ENCODE measurements at regions not wholly inside any gene's neighbourhood (a gene's known extent, or its start where the extent isn't known, plus 50 kb on each side); places are given as distances from the start of the nearest gene placed in this dataset.

DNA sequence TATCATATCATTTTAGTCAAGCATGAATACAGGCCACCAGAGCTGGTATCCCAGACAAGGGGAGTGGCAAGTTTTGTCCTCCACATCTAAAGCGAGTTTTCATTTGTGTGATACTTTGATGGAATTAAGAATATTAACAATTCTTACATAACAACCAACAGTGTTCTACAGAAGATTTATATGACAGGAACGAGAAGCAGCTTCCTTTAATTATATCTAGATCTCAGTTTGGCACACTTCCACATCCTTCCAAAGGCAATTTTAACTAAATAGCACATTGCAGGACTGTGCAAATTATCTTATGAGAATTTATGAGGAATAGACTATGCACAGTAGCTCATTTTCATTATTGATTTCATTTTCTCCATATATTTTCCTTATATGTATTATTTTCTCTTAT is 121.2 kb upstream of the GUCY1A1 start:
- no peaks in the 10 kb centered on the region for H4K20me1 ChIP-seq (ENCODE audit: control insufficient read depth, insufficient read depth, insufficient read length)
- Mint-ChIP-seq H3K27ac (no peak overlapping the region), H3K4me1 (no peaks in the 10 kb centered on the region), H3K4me3 (no peak overlapping the region), H3K27me3 (ENCODE audit: low read depth) (no peaks in the 10 kb centered on the region), H3K9me3 (peaks cover 0 to 4% of the 10 kb centered on the region in 2 experiments; a peak in 1 of 5 replicates), H3K36me3 (ENCODE audit: insufficient read depth in 1 of 3, low read depth in 3 of 3) (no peaks in the 10 kb centered on the region; a peak in 1 of 7 replicates)
- H3K18ac ChIP-seq (ENCODE audit: insufficient read length, low read depth, low read length), result no peak overlapping the region
- H2AK5ac ChIP-seq (ENCODE audit: insufficient read length, low read length), result no peak overlapping the region
- no CpG with 5 or more reads among the region's 2 CpGs for WGBS (ENCODE audit: extremely low coverage, insufficient read length, low lambda C conversion rate)
- no peak overlapping the region for H4K91ac ChIP-seq (ENCODE audit: insufficient read length, low read depth, low read length)
- H3K4ac ChIP-seq (ENCODE audit: low read depth, low read length), result no peak overlapping the region
- no peaks in the 10 kb centered on the region for H3K9me3 ChIP-seq (ENCODE audit: control insufficient read depth, low read depth, low read length)
- H2AFZ ChIP-seq (ENCODE audit: low read length), result no peak overlapping the region
- no peaks in the 10 kb centered on the region for H3K79me2 ChIP-seq (ENCODE audit: insufficient read depth, low read length)
- no peak overlapping the region for H3K9ac ChIP-seq (ENCODE audit: extremely low read depth, insufficient read length, low read length)
- H2BK15ac ChIP-seq (ENCODE audit: low read depth, low read length), result no peak overlapping the region
- H3K4me2 ChIP-seq (ENCODE audit: insufficient read depth, insufficient read length, low read length), result no peak overlapping the region
- no peak overlapping the region for H2BK5ac ChIP-seq (ENCODE audit: insufficient read length, low read length)
- H2BK12ac ChIP-seq (ENCODE audit: insufficient read length, low read depth, low read length), result no peak overlapping the region
- no peak overlapping the region for H4K8ac ChIP-seq (replicated peaks; ENCODE audit: insufficient read length, low read depth, low read length)
- TF ChIP-seq, protein P1, sequence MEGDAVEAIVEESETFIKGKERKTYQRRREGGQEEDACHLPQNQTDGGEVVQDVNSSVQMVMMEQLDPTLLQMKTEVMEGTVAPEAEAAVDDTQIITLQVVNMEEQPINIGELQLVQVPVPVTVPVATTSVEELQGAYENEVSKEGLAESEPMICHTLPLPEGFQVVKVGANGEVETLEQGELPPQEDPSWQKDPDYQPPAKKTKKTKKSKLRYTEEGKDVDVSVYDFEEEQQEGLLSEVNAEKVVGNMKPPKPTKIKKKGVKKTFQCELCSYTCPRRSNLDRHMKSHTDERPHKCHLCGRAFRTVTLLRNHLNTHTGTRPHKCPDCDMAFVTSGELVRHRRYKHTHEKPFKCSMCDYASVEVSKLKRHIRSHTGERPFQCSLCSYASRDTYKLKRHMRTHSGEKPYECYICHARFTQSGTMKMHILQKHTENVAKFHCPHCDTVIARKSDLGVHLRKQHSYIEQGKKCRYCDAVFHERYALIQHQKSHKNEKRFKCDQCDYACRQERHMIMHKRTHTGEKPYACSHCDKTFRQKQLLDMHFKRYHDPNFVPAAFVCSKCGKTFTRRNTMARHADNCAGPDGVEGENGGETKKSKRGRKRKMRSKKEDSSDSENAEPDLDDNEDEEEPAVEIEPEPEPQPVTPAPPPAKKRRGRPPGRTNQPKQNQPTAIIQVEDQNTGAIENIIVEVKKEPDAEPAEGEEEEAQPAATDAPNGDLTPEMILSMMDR (conservative IDR thresholded peaks at IDR 0.05), result no peak
- H3K27ac ChIP-seq (ENCODE audit: insufficient read length, low read depth, low read length), result no peak overlapping the region
- H3K23ac ChIP-seq (ENCODE audit: insufficient read length, low read depth, low read length), result no peak overlapping the region
- no peak for DNase-seq
- H3K14ac ChIP-seq (ENCODE audit: insufficient read depth, low read length), result no peak overlapping the region
- no peak overlapping the region for H2BK20ac ChIP-seq (ENCODE audit: low read depth, low read length, poor library complexity, severe bottlenecking)
- H3K79me1 ChIP-seq (ENCODE audit: insufficient read depth, low read depth, low read length, poor library complexity, severe bottlenecking), result no peaks in the 10 kb centered on the region
- no peak overlapping the region for H4K5ac ChIP-seq (ENCODE audit: insufficient read length, low read depth, low read length)
- H2BK120ac ChIP-seq (ENCODE audit: low read depth, low read length, poor library complexity, severe bottlenecking), result no peak overlapping the region
- no peaks in the 10 kb centered on the region for H3K27me3 ChIP-seq (ENCODE audit: insufficient read depth, low read length)
- no peak overlapping the region for H3T11ph ChIP-seq (ENCODE audit: low read length)
- no peaks in the 10 kb centered on the region for H3K4me1 ChIP-seq (ENCODE audit: insufficient read depth, low read length)
- H3K56ac ChIP-seq (ENCODE audit: insufficient read length, low read depth, low read length), result no peak overlapping the region
- H3K23me2 ChIP-seq (ENCODE audit: insufficient read length, low read depth, low read length, poor library complexity, severe bottlenecking), result no peaks in the 10 kb centered on the region

Data from H9 (cell line).